ENCODE measurements at regions not wholly inside any gene's neighbourhood (a gene's known extent, or its start where the extent isn't known, plus 50 kb on each side); places are given as distances from the start of the nearest gene placed in this dataset.

- no peaks in the 10 kb centered on the region for H3K4me1 ChIP-seq (ENCODE audit: insufficient read depth, low read length, poor library complexity, severe bottlenecking)
- no TSS peak for BruUV-seq (replicated peaks)
- POLR2A ChIA-PET (ENCODE audit: low non-redundant PET), result interaction anchor here (0.6 kb wide), 1 partner anchor 10 kb away, joined by 3 read pairs; no protein-coding TSS in a partner anchor
- no peak for DNase-seq (ENCODE audit: low spot score)
- intact Hi-C loops (cut with micrococcal nuclease; ENCODE audit: unreplicated experiment), result no loop called here
- no peaks in the 10 kb centered on the region for H3K9me3 ChIP-seq (ENCODE audit: low read depth, low read length, poor library complexity, severe bottlenecking)
- no peaks in the 10 kb centered on the region for H3K36me3 ChIP-seq (ENCODE audit: insufficient read depth, low read length, poor library complexity, severe bottlenecking)
- no peaks in the 10 kb centered on the region for H3K27me3 ChIP-seq (replicated peaks; ENCODE audit: insufficient read depth, low read depth, low read length, poor library complexity)
- no peak overlapping the region for H3K27ac ChIP-seq (ENCODE audit: low read depth, low read length, poor library complexity, severe bottlenecking)
- CTCF ChIA-PET, result no interaction called here
- TF ChIP-seq EZH2 (IDR thresholded peaks at IDR 0.05; ENCODE audit: borderline replicate concordance, low read depth, low read length, poor library complexity, severe bottlenecking) (no peak), CTCF (conservative IDR thresholded peaks at IDR 0.05; ENCODE audit: low read depth, low read length) (no peak)
- no peak overlapping the region for H3K4me3 ChIP-seq (ENCODE audit: low read depth, low read length, poor library complexity, severe bottlenecking)
Measured at GRCh38 chr5:32520972-32521371, 64.4 kb upstream of the SUB1 start.

GRCh38 chr5:32520356-32520755 lies 65.0 kb upstream of the SUB1 start:
- CTCF ChIA-PET, result no interaction called here

GRCh38 chr5:32519508-32519907 lies 65.8 kb upstream of the SUB1 start:
- no peak overlapping the region for H3K27ac ChIP-seq (ENCODE audit: low read depth, low read length, poor library complexity, severe bottlenecking)
- BruUV-seq (replicated peaks), result no TSS peak
- no peak overlapping the region for H3K4me3 ChIP-seq (ENCODE audit: low read depth, low read length, poor library complexity, severe bottlenecking)
- H3K27me3 ChIP-seq (replicated peaks; ENCODE audit: insufficient read depth, low read depth, low read length, poor library complexity), result no peaks in the 10 kb centered on the region
- ChIA-PET POLR2A (ENCODE audit: low non-redundant PET) (no interaction called here), CTCF (no interaction called here)
- H3K9me3 ChIP-seq (ENCODE audit: low read depth, low read length, poor library complexity, severe bottlenecking), result no peaks in the 10 kb centered on the region
- H3K4me1 ChIP-seq (ENCODE audit: insufficient read depth, low read length, poor library complexity, severe bottlenecking), result no peaks in the 10 kb centered on the region
- intact Hi-C loops (cut with micrococcal nuclease; ENCODE audit: unreplicated experiment), result no loop called here
- TF ChIP-seq EZH2 (IDR thresholded peaks at IDR 0.05; ENCODE audit: borderline replicate concordance, low read depth, low read length, poor library complexity, severe bottlenecking), result no peak
- no peak for DNase-seq (ENCODE audit: low spot score)
- no peaks in the 10 kb centered on the region for H3K36me3 ChIP-seq (ENCODE audit: insufficient read depth, low read length, poor library complexity, severe bottlenecking)

More at GRCh38 chr5:32520356-32520755, 65.0 kb upstream of the SUB1 start:
- no peaks in the 10 kb centered on the region for H3K27me3 ChIP-seq (replicated peaks; ENCODE audit: insufficient read depth, low read depth, low read length, poor library complexity)
- no TSS peak for BruUV-seq (replicated peaks)
- H3K9me3 ChIP-seq (ENCODE audit: low read depth, low read length, poor library complexity, severe bottlenecking), result no peaks in the 10 kb centered on the region
- POLR2A ChIA-PET (ENCODE audit: low non-redundant PET), result no interaction called here
- intact Hi-C loops (cut with micrococcal nuclease; ENCODE audit: unreplicated experiment), result no loop called here
- no peak overlapping the region for H3K4me3 ChIP-seq (ENCODE audit: low read depth, low read length, poor library complexity, severe bottlenecking)
- TF ChIP-seq EZH2 (IDR thresholded peaks at IDR 0.05; ENCODE audit: borderline replicate concordance, low read depth, low read length, poor library complexity, severe bottlenecking), result no peak
- no peak for TF ChIP-seq CTCF (conservative IDR thresholded peaks at IDR 0.05; ENCODE audit: low read depth, low read length)
- DNase-seq (ENCODE audit: low spot score), result no peak
- H3K36me3 ChIP-seq (ENCODE audit: insufficient read depth, low read length, poor library complexity, severe bottlenecking), result no peaks in the 10 kb centered on the region
- no peak overlapping the region for H3K27ac ChIP-seq (ENCODE audit: low read depth, low read length, poor library complexity, severe bottlenecking)
- H3K4me1 ChIP-seq (ENCODE audit: insufficient read depth, low read length, poor library complexity, severe bottlenecking), result no peaks in the 10 kb centered on the region

- Histone ChIP-seq H3K4me3 (ENCODE audit: low read depth, low read length, poor library complexity, severe bottlenecking) (no peak overlapping the region), H3K27me3 (replicated peaks; ENCODE audit: insufficient read depth, low read depth, low read length, poor library complexity) (no peaks in the 10 kb centered on the region), H3K27ac (ENCODE audit: low read depth, low read length, poor library complexity, severe bottlenecking) (no peak overlapping the region), H3K36me3 (ENCODE audit: insufficient read depth, low read length, poor library complexity, severe bottlenecking) (no peaks in the 10 kb centered on the region), H3K9me3 (ENCODE audit: low read depth, low read length, poor library complexity, severe bottlenecking) (no peaks in the 10 kb centered on the region), H3K4me1 (ENCODE audit: insufficient read depth, low read length, poor library complexity, severe bottlenecking) (no peaks in the 10 kb centered on the region)
- no peak for TF ChIP-seq CTCF (conservative IDR thresholded peaks at IDR 0.05; ENCODE audit: low read depth, low read length)
- TF ChIP-seq EZH2 (IDR thresholded peaks at IDR 0.05; ENCODE audit: borderline replicate concordance, low read depth, low read length, poor library complexity, severe bottlenecking), result no peak
- DNase-seq (ENCODE audit: low spot score), result no peak
- intact Hi-C loops (cut with micrococcal nuclease; ENCODE audit: unreplicated experiment), result no loop called here
- POLR2A ChIA-PET (ENCODE audit: low non-redundant PET), result no interaction called here
- BruUV-seq (replicated peaks), result no TSS peak
- CTCF ChIA-PET, result no interaction called here
Measured at GRCh38 chr5:32514806-32515205, 70.3 kb upstream of the ZFR start.
